ENCODE measurements at regions not wholly inside any gene's neighbourhood (a gene's known extent, or its start where the extent isn't known, plus 50 kb on each side); places are given as distances from the start of the nearest gene placed in this dataset.

DNA sequence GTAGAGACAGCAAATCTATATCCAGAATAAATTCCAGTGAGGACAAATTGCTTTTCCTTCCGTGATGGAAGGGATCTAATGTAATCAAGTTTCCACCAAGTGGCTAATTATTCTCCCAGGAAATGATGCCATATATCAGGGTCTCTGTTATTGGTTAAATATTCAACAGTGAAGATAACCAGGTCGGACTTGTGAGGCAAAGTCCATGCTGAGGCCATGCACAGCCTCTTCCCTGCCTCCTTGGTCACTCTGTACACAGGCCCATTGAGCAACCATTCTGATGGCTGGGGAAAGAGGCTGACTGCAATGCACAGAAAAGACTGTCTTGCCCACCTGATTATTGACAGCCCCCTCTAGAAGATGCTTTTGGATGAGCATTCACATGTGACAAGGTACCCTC is 90.1 kb downstream of the TNFAIP2 start (continued):
- TF ChIP-seq, protein P1, sequence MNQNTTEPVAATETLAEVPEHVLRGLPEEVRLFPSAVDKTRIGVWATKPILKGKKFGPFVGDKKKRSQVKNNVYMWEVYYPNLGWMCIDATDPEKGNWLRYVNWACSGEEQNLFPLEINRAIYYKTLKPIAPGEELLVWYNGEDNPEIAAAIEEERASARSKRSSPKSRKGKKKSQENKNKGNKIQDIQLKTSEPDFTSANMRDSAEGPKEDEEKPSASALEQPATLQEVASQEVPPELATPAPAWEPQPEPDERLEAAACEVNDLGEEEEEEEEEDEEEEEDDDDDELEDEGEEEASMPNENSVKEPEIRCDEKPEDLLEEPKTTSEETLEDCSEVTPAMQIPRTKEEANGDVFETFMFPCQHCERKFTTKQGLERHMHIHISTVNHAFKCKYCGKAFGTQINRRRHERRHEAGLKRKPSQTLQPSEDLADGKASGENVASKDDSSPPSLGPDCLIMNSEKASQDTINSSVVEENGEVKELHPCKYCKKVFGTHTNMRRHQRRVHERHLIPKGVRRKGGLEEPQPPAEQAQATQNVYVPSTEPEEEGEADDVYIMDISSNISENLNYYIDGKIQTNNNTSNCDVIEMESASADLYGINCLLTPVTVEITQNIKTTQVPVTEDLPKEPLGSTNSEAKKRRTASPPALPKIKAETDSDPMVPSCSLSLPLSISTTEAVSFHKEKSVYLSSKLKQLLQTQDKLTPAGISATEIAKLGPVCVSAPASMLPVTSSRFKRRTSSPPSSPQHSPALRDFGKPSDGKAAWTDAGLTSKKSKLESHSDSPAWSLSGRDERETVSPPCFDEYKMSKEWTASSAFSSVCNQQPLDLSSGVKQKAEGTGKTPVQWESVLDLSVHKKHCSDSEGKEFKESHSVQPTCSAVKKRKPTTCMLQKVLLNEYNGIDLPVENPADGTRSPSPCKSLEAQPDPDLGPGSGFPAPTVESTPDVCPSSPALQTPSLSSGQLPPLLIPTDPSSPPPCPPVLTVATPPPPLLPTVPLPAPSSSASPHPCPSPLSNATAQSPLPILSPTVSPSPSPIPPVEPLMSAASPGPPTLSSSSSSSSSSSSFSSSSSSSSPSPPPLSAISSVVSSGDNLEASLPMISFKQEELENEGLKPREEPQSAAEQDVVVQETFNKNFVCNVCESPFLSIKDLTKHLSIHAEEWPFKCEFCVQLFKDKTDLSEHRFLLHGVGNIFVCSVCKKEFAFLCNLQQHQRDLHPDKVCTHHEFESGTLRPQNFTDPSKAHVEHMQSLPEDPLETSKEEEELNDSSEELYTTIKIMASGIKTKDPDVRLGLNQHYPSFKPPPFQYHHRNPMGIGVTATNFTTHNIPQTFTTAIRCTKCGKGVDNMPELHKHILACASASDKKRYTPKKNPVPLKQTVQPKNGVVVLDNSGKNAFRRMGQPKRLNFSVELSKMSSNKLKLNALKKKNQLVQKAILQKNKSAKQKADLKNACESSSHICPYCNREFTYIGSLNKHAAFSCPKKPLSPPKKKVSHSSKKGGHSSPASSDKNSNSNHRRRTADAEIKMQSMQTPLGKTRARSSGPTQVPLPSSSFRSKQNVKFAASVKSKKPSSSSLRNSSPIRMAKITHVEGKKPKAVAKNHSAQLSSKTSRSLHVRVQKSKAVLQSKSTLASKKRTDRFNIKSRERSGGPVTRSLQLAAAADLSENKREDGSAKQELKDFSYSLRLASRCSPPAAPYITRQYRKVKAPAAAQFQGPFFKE (tag by site-specific recombination; IDR thresholded peaks at IDR 0.05; ENCODE audit: borderline replicate concordance), result no peak
- TF ChIP-seq RBAK (tag by site-specific recombination; IDR thresholded peaks at IDR 0.05), result no peak
- TF ChIP-seq ZNF558 (tag by site-specific recombination; IDR thresholded peaks at IDR 0.05), result no peak
- no peak for TF ChIP-seq ZNF548 (tag by site-specific recombination; IDR thresholded peaks at IDR 0.05)

DNA sequence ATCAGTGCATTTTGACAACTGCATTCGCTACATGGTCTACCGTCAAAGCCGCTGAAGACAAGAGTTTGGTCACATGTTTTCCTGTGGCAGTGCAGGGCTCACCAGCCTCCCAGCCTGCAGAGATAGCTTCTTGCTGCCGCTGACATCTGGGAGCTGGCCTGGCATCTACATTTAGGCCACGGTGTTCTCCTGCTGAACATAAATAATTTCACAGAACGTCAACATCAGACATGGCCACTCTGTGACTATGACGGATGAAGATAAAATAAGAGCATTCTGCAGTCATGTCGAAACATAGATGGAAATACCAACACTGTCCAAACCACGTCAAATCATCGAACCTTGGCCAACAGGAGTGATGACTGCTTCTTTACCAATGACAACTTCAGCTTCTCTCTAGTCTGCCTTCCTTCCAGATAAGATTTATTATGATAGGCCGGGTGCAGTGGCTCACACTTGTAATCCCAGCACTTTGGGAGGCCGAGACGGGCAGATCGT is 91.2 kb downstream of the TNFAIP2 start:
- ChIA-PET CTCF (interaction anchor here (0.8 kb wide), 1 partner anchor 14 kb away, joined by 5 read pairs; no protein-coding TSS in a partner anchor), POLR2A (no interaction called here)
- Histone ChIP-seq H3K27ac (ENCODE audit: extremely low read depth, low read depth, low read length) (no peak overlapping the region), H3K36me3 (ENCODE audit: control insufficient read depth in 2 of 2, insufficient read depth in 1 of 2, low read length in 2 of 2) (no peaks in the 10 kb centered on the region), H3K4me3 (ENCODE audit: low read depth, low read length) (no peak overlapping the region), H3K9me3 (ENCODE audit: control insufficient read depth, insufficient read depth, low read depth, low read length) (no peaks in the 10 kb centered on the region), H3K4me1 (ENCODE audit: control insufficient read depth, insufficient read depth, low read length) (no peaks in the 10 kb centered on the region)
- TF ChIP-seq ZNF544 (tag by site-specific recombination; IDR thresholded peaks at IDR 0.05), result no peak
- no peak for TF ChIP-seq HOXD13 (CRISPR knock-in tag; IDR thresholded peaks at IDR 0.05; ENCODE audit: borderline replicate concordance)
- TF ChIP-seq ZBTB20 (tag by site-specific recombination; IDR thresholded peaks at IDR 0.05), result no peak
- no peak for TF ChIP-seq ZNF394 (tag by site-specific recombination; IDR thresholded peaks at IDR 0.05; ENCODE audit: borderline replicate concordance)
- TF ChIP-seq ZNF354C (tag by site-specific recombination; IDR thresholded peaks at IDR 0.05; ENCODE audit: borderline replicate concordance, low read depth), result no peak
- no peak for TF ChIP-seq ZNF664 (tag by site-specific recombination; IDR thresholded peaks at IDR 0.05)
- no peak for TF ChIP-seq ZNF529 (tag by site-specific recombination; IDR thresholded peaks at IDR 0.05; ENCODE audit: insufficient replicate concordance)
- TF ChIP-seq ZBTB7A (tag by site-specific recombination; IDR thresholded peaks at IDR 0.05; ENCODE audit: low read depth), result no peak
- TF ChIP-seq ZNF37A (tag by site-specific recombination; IDR thresholded peaks at IDR 0.05), result no peak
- no peak for TF ChIP-seq ZNF221 (tag by site-specific recombination; IDR thresholded peaks at IDR 0.05; ENCODE audit: borderline replicate concordance)
- no peak for TF ChIP-seq ZNF239 (tag by site-specific recombination; IDR thresholded peaks at IDR 0.05)
- TF ChIP-seq ZNF629 (tag by site-specific recombination; IDR thresholded peaks at IDR 0.05), result no peak
- no peak for TF ChIP-seq ZNF157 (tag by site-specific recombination; IDR thresholded peaks at IDR 0.05)
- TF ChIP-seq ZFHX2 (tag by site-specific recombination; conservative IDR thresholded peaks at IDR 0.05), result no peak
- TF ChIP-seq, protein P2, sequence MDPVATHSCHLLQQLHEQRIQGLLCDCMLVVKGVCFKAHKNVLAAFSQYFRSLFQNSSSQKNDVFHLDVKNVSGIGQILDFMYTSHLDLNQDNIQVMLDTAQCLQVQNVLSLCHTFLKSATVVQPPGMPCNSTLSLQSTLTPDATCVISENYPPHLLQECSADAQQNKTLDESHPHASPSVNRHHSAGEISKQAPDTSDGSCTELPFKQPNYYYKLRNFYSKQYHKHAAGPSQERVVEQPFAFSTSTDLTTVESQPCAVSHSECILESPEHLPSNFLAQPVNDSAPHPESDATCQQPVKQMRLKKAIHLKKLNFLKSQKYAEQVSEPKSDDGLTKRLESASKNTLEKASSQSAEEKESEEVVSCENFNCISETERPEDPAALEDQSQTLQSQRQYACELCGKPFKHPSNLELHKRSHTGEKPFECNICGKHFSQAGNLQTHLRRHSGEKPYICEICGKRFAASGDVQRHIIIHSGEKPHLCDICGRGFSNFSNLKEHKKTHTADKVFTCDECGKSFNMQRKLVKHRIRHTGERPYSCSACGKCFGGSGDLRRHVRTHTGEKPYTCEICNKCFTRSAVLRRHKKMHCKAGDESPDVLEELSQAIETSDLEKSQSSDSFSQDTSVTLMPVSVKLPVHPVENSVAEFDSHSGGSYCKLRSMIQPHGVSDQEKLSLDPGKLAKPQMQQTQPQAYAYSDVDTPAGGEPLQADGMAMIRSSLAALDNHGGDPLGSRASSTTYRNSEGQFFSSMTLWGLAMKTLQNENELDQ (tag by site-specific recombination; IDR thresholded peaks at IDR 0.05; ENCODE audit: low read depth), result no peak

Data from HEK293 (cell line).